COLO829 (cell line): ENCODE measurements at regions not wholly inside any gene's neighbourhood (a gene's known extent, or its start where the extent isn't known, plus 50 kb on each side); places are given as distances from the start of the nearest gene placed in this dataset.
A peak's percentile ranks its signal among the peaks of the same experiment; 100 is the strongest.
"Not testable (repeated sequence)": the region's sequence is repeated elsewhere in the genome, so short reads cannot be mapped to it uniquely, and the experiment has no call there.

Source experiments
- DNase-seq: peaks from one replicate; pipeline ENCODE4 v3.0.0; 2012; ENCODE audit warnings: low spot score

DNA sequence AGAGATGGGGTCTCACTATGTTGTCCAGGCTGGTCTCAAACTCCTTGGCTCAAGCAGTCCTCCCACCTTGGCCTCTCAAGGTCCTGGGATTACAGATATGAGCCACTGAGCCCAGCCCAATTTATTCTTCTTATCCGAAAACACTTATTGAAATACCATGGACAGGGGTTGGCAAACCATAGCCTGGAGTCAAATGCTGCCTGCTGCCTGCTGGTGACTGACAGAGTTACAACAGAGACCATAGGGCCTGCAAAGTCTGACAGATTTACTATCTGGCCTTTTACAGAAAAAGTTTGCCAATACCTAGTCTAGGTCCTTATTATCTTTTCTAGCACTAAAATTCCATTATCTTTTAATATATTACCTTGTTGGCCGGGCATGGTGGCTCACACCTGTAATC, 87.1 kb upstream of the ZNF281 start:
- DNase-seq: no peak

DNA sequence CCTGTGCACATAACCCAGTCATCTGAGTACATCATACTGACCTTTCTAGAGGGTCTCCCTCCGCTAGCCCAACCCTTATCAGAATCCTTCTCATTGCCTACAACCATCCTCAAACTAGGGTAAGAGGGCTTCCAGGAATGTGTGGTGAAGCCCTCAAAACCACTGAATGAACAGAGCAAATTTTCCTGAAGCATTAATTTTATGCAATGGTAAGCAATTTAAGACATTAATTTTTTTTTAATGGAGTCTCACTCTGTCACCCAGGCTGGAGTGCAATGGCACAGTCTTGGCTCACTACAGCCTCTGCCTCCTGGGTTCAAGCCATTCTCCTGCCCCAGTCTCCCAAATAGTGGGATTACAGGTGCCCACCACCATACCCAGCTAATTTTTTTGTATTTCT, 86.1 kb upstream of the ZNF281 start:
- DNase-seq: no peak

DNA sequence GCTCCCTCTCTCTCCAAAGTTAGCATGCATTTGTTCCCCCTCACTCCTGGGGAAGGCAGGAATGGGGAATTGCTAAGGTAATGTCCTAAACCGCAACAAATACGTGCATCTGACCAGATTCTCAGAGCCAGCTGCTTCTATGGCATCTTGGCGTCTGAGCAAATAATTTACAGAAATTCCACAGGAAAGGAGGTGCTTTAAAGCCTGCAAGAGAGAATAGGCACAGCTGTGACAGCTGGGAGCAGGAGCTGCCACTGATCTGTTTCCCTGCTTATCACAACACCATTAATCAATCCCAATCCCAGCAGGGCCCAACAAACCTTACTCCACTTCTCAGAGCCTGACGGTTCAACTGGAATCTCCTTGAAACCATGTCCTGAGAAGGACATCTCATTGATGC, 83.5 kb upstream of the ZNF281 start:
- DNase-seq: no peak

DNA sequence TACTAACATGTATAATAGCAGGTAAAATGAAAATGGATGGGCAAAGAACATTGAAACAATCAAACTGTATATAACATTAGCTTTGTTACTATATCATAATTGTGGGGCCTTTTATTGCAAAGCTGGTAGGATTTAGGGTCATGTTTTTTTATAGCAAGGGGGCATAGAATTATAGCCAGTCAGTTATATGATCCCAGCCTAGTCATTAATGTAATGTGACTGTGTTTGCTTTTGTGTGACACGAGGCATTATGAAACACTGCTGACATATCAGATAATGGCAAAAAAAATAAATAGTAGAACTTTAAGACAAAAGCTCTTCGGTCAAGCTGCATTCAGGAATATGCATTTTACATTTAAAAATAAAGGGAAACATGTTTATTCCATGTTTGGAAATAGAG, 81.3 kb upstream of the ZNF281 start:
- DNase-seq: no peak

DNA sequence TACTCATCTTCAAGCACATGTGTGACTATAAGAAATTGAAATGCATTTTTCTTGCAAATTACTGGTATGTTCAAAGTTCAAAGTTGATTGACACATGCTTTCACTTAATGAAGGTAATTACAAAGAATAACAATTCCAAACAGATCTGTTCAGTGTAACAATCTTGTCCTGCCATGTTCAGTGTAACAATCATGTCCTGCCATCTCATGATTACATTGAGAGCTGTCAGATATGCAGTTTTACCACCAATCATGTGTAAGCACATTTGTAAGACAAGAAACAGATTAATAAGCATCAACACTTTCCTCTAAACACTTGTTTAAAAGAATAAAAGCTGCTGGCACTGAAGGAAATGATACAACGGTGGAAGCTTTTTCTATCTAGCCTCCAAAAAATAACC, 80.3 kb upstream of the ZNF281 start:
- no peak for DNase-seq

DNA sequence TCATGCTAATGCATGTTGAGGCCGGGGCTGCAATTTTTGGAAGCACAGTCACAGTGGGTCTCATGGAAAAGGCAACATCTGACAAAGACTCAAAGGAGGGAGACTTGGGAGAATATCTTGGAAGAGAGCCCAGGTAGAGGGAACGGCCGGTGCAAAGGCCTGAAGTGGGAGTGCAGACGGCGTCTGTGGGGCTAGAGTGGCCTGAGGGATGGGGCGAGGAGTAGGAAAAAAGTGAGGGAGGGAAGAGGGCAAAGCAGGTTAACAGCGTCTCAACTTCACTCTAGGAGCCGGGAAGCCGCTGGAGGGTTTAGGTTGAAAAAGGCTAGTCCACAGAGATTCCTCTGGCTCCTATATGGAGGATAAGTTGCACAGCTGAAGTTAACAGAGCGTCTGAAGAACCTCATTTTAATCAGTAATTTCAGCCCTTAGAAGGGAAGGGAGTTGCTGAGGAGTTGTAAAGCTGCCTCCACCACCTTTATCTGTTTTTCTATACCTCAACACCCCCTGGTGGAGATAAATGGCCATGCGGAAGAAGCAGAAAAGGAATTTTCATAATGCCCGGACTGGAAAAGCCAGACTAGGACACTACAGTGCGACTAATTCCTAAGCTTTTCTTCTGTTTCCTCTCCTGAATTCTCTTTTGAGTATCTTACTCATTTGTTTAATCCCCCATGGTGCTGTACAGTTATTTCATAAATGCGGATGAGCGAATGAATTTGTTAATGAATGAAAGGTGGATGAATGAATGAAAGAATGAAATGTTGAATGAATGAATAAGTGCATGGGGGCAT, 78.7 kb upstream of the ZNF281 start:
- DNase-seq: peak; percentile 62

DNA sequence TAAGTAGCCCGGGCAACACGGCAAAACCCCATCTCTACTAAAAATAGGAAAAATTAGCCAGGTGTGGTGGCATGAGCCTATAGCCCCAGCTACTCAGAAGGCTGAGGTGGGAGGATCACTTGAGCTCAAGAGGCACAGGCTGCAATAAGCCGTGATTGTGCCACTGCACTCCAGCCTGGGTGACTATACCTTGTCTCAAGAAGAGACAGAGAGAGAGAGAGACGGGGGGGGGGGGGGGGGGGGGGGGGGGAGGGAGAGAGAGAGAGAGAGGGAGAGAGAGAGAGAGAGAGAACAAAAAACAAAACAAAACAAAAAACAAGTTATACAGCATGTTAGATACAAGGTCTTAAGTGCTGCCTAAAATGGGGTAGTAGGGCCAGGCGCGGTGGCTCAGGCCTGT, 77.8 kb upstream of the ZNF281 start:
- no peak for DNase-seq

- no peak for DNase-seq
Observed at GRCh38 chr1:200486634-200487033, 76.8 kb upstream of the ZNF281 start.

DNA sequence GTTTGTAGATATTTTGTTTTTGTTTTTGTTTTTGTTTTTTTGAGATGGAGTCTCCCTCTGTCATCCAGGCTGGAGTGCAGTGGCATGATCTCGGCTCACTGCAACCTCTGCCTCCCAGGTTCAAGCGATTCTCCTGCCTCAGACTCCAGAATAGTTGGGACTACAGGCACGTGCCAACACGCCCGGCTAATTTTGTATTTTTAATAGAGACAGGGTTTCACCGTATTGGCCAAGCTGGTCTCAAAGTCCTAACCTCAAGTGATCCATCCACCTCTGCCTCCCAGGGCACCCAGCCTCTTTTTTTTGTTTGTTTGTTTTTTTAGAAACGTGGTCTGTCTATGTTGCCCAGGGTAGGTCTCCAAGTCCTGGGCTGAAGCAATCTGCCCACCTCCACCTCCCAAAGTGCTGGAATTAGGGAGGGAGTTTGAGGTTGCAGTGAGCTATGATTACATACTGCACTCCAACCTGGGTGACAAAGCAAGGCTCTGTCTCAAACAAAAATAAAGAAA, 74.7 kb upstream of the ZNF281 start:
- not testable (repeated sequence) for DNase-seq

DNA sequence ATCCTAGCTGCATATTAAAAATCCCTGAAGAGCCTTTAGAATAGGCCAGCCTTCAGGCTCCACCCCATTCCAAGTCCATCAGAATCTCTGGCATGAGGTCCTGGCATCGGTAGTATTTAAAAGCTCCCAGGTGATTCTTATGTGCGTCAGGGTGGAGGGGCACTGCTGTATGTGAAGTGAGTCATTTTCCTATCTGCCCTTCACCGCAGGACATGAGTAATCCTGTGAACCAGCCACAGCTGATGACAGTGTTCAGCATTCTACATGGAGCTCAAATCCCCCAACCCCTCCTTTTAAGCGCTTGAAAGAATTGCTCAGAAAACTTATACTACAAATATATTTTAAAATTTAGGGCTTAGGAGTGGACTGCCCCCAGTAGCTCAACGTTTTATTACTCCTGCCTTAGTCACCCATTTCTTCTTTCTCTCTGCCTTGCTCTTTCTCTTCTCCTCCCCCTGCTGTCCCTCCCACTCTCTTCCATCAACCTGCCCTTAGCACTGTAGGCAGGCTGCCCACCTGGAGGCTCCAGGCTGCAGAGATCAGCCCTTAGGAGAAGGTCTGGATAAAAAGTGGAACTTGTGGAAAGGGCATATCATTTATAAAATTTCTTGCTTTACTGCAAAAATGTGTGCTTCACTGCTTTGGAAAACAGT, 73.8 kb upstream of the ZNF281 start:
- peak; percentile 82 for DNase-seq

- DNase-seq: no peak
Observed at GRCh38 chr1:200480964-200481363, 71.1 kb upstream of the ZNF281 start.

GRCh38 chr1:200479816-200480215, 70.0 kb upstream of the ZNF281 start:
- no peak for DNase-seq

DNA sequence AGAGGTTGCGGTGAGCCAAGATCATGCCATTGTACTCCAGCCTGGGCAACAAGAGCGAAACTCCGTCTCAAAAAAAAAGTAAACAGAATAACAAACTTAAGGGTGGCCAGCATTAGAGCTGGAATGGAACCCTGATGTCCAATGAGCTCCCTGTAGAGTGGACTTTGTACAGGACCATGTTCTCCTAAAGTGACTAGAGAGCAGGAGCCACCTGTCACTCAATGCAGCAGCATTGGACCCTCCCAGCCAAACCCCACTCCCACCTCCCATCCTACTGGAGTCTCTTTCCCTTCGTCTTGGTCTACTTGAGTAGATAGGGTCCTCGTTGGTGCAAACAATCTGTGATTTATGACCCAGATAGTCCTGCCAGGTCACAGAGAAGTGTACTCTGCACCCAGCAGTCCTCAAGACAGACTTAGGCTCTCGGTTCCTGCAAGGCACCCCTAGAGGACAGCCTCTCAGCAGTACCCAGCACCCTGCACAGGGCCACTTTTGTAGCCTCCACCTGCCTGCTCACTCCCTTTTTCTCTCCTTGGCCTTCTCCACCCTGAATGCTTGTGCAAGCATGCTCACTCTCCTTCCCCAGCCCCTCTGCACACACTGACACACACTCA, 69.2 kb upstream of the ZNF281 start:
- DNase-seq: no peak

DNA sequence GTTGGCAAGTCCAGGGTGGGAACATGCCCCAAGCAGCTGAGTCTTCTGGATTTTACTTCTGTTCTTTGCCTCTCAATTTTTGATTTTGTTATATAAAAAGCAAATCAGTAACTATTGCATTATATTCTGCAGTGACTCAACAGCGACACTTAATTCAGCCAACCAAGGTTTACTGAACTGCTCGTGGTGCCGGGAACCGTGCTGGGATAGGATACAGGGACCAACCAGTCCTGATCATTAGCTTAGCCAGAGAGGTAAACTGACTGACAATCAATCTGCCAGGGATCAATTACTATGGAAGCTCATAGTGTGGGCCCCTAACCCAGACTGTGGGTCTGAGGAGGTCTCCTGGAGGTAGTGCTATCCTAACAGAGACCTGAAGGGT, 68.4 kb upstream of the ZNF281 start:
- DNase-seq: no peak

DNA sequence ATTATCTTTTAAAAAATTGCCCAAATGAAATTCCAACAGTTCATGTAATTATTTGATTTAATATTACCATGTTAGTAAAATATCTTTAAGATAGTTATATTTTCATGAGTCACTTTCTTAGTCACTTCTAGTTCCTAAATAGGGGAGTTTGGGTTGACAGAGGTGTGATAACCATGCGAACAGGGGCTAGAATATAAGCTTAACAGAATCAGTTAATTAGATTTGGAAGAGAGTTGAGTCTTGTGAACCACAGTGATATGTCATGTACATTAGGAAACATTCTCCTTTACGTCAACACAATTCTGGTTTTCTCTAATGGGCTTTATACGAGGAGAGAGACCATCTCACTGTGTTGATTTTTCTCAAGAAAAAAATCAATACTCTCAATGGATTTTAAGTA, 64.8 kb upstream of the ZNF281 start:
- DNase-seq: no peak

GRCh38 chr1:200473698-200474371, 64.0 kb upstream of the ZNF281 start:
- no peak for DNase-seq

- no peak for DNase-seq
Observed at GRCh38 chr1:200471739-200472138, 61.9 kb upstream of the ZNF281 start.

GRCh38 chr1:200468264-200469001, 58.6 kb upstream of the ZNF281 start:
- DNase-seq: no peak

DNA sequence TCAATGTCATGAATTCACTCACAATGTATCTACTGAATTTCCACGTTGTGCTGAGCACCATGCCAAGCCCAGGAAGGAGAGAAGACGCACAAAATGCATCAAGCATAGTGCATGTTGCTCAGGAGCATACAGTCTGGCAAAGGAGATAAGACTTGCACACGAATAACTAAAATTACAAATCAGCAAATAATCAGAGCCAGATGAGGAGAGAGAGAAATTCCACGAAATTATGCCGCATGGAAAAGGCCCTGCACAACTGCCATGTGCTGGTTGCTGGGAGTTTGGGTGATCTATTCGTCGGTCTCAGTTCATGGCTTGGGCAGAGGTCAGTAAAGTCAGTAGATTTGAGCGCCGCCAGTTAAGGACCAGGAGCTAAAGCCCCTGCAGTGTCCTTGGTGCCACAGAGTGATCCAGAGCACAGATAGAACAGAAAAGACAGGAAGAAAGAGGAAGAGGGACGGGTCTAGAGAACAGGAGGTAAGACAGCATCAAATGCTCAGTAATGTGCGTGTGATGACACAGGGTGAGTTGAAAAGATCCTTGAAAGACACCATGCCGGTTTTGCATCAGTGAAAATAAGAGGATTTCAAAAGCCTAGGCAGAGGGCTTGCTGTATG, 55.1 kb upstream of the ZNF281 start:
- no peak for DNase-seq
